Endothelial cell (in vitro differentiated cells): ENCODE measurements at regions not wholly inside any gene's neighbourhood (a gene's known extent, or its start where the extent isn't known, plus 50 kb on each side); places are given as distances from the start of the nearest gene placed in this dataset.

Experiments
- DNase-seq: peaks from one replicate; pipeline ENCODE4 v3.0.0; 2021; ENCODE audit warnings: low spot score
- H3K27ac Mint-ChIP-seq: one replicate; pipeline ENCODE4 v1.8.0; 2021; ENCODE audit warnings: mixed read lengths, inconsistent platforms; ENCODE audit not compliant: unreplicated experiment
- H3K27me3 Mint-ChIP-seq: one replicate; pipeline ENCODE4 v1.8.0; 2021; ENCODE audit warnings: mild to moderate bottlenecking, moderate library complexity, mixed read lengths, inconsistent platforms; ENCODE audit not compliant: unreplicated experiment
- H3K36me3 Mint-ChIP-seq: one replicate; pipeline ENCODE4 v1.8.0; 2021; ENCODE audit warnings: mild to moderate bottlenecking, low read depth, mixed read lengths, inconsistent platforms; ENCODE audit not compliant: unreplicated experiment
- H3K4me1 Mint-ChIP-seq: one replicate; pipeline ENCODE4 v1.8.0; 2021; ENCODE audit warnings: mild to moderate bottlenecking, mixed read lengths, inconsistent platforms; ENCODE audit not compliant: unreplicated experiment
- H3K4me3 Mint-ChIP-seq: one replicate; pipeline ENCODE4 v1.8.0; 2021; ENCODE audit warnings: mild to moderate bottlenecking, mixed read lengths, inconsistent platforms; ENCODE audit not compliant: unreplicated experiment
- H3K9me3 Mint-ChIP-seq: one replicate; pipeline ENCODE4 v1.8.0; 2021; ENCODE audit warnings: mixed read lengths, inconsistent platforms; ENCODE audit not compliant: unreplicated experiment
- CTCF ChIP-seq: fragments of 200-600 bp; sonication (generic); IDR thresholded peaks from one replicate; pipeline ENCODE4 v1.5.0; 2021; ENCODE audit warnings: antibody characterized with exemption; ENCODE audit not compliant: unreplicated experiment

- H3K4me1 Mint-ChIP-seq: no peaks in the 10 kb centered on the region
- H3K4me3 Mint-ChIP-seq: no peak overlapping the region
- H3K27me3 Mint-ChIP-seq: peaks cover 3% of the 10 kb centered on the region
- no peaks in the 10 kb centered on the region for H3K36me3 Mint-ChIP-seq
- H3K9me3 Mint-ChIP-seq: no peaks in the 10 kb centered on the region
- H3K27ac Mint-ChIP-seq: no peak overlapping the region
- TF ChIP-seq CTCF: no peak
- no peak for DNase-seq
Observed at GRCh38 chr16:77488652-77489051, 53.8 kb upstream of the ADAMTS18 start.

GRCh38 chr16:77491091-77491490, 56.3 kb upstream of the ADAMTS18 start:
- Mint-ChIP-seq H3K27ac (no peak overlapping the region), H3K4me1 (no peaks in the 10 kb centered on the region), H3K36me3 (no peaks in the 10 kb centered on the region), H3K27me3 (peaks cover 3% of the 10 kb centered on the region), H3K4me3 (no peak overlapping the region), H3K9me3 (no peaks in the 10 kb centered on the region)
- DNase-seq: no peak
- no peak for TF ChIP-seq CTCF

GRCh38 chr16:77496934-77497333, 62.1 kb upstream of the ADAMTS18 start:
- no peak for TF ChIP-seq CTCF
- DNase-seq: no peak
- Mint-ChIP-seq H3K27ac (no peak overlapping the region), H3K9me3 (no peaks in the 10 kb centered on the region), H3K4me3 (no peak overlapping the region), H3K36me3 (no peaks in the 10 kb centered on the region), H3K4me1 (peaks cover 2% of the 10 kb centered on the region), H3K27me3 (peaks cover 1% of the 10 kb centered on the region)

- no peak for TF ChIP-seq CTCF
- no peak overlapping the region for H3K4me3 Mint-ChIP-seq
- no peak for DNase-seq
- peaks cover 2% of the 10 kb centered on the region for H3K4me1 Mint-ChIP-seq
- no peaks in the 10 kb centered on the region for H3K36me3 Mint-ChIP-seq
- no peak overlapping the region for H3K27ac Mint-ChIP-seq
- no peaks in the 10 kb centered on the region for H3K27me3 Mint-ChIP-seq
- H3K9me3 Mint-ChIP-seq: no peaks in the 10 kb centered on the region
Observed at GRCh38 chr16:77499373-77500285, 64.8 kb upstream of the ADAMTS18 start.

GRCh38 chr16:77500286-77500598, 65.4 kb upstream of the ADAMTS18 start:
- H3K4me3 Mint-ChIP-seq: no peak overlapping the region
- H3K9me3 Mint-ChIP-seq: no peaks in the 10 kb centered on the region
- H3K27ac Mint-ChIP-seq: no peak overlapping the region
- TF ChIP-seq CTCF: no peak
- H3K27me3 Mint-ChIP-seq: no peaks in the 10 kb centered on the region
- peaks cover 2% of the 10 kb centered on the region for H3K4me1 Mint-ChIP-seq
- no peak for DNase-seq
- no peaks in the 10 kb centered on the region for H3K36me3 Mint-ChIP-seq
